ENCODE measurements at regions not wholly inside any gene's neighbourhood (a gene's known extent, or its start where the extent isn't known, plus 50 kb on each side); places are given as distances from the start of the nearest gene placed in this dataset.

GRCh38 chr22:47289336-47289985 lies 527.0 kb downstream of the TBC1D22A start:
- Histone ChIP-seq H3K27me3 (replicated peaks; ENCODE audit: control insufficient read depth, insufficient read depth, low read length) (no peaks in the 10 kb centered on the region), H3K36me3 (ENCODE audit: control insufficient read depth, insufficient read depth, low read length) (no peaks in the 10 kb centered on the region), H3K4me3 (replicated peaks; ENCODE audit: low read depth, low read length) (no peak overlapping the region)
- no peak for DNase-seq (ENCODE audit: extremely low read depth, insufficient read length)
- TF ChIP-seq CTCF (IDR thresholded peaks at IDR 0.05; ENCODE audit: insufficient read depth, low read length, poor library complexity, severe bottlenecking) = no peak

GRCh38 chr22:47288680-47289079 lies 526.2 kb downstream of the TBC1D22A start:
- Histone ChIP-seq H3K4me3 (replicated peaks; ENCODE audit: low read depth, low read length) (no peak overlapping the region), H3K27me3 (replicated peaks; ENCODE audit: control insufficient read depth, insufficient read depth, low read length) (no peaks in the 10 kb centered on the region), H3K36me3 (ENCODE audit: control insufficient read depth, insufficient read depth, low read length) (no peaks in the 10 kb centered on the region)
- no peak for DNase-seq (ENCODE audit: extremely low read depth, insufficient read length)
- TF ChIP-seq CTCF (IDR thresholded peaks at IDR 0.05; ENCODE audit: insufficient read depth, low read length, poor library complexity, severe bottlenecking) = no peak

GRCh38 chr22:47287516-47287915 lies 525.1 kb downstream of the TBC1D22A start:
- no peak for TF ChIP-seq CTCF (IDR thresholded peaks at IDR 0.05; ENCODE audit: insufficient read depth, low read length, poor library complexity, severe bottlenecking)
- Histone ChIP-seq H3K27me3 (replicated peaks; ENCODE audit: control insufficient read depth, insufficient read depth, low read length) (no peaks in the 10 kb centered on the region), H3K4me3 (replicated peaks; ENCODE audit: low read depth, low read length) (no peak overlapping the region), H3K36me3 (ENCODE audit: control insufficient read depth, insufficient read depth, low read length) (no peaks in the 10 kb centered on the region)
- no peak for DNase-seq (ENCODE audit: extremely low read depth, insufficient read length)

- no peak for DNase-seq (ENCODE audit: extremely low read depth, insufficient read length)
- no peaks in the 10 kb centered on the region for H3K27me3 ChIP-seq (replicated peaks; ENCODE audit: control insufficient read depth, insufficient read depth, low read length)
- TF ChIP-seq CTCF (IDR thresholded peaks at IDR 0.05; ENCODE audit: insufficient read depth, low read length, poor library complexity, severe bottlenecking) = no peak
Observed at GRCh38 chr22:47286590-47286989, 524.1 kb downstream of the TBC1D22A start.

GRCh38 chr22:47285981-47286380 lies 523.5 kb downstream of the TBC1D22A start:
- no peak overlapping the region for H3K4me3 ChIP-seq (replicated peaks; ENCODE audit: low read depth, low read length)
- H3K27me3 ChIP-seq (replicated peaks; ENCODE audit: control insufficient read depth, insufficient read depth, low read length) = no peaks in the 10 kb centered on the region
- TF ChIP-seq CTCF (IDR thresholded peaks at IDR 0.05; ENCODE audit: insufficient read depth, low read length, poor library complexity, severe bottlenecking) = no peak
- DNase-seq (ENCODE audit: extremely low read depth, insufficient read length) = no peak
- H3K36me3 ChIP-seq (ENCODE audit: control insufficient read depth, insufficient read depth, low read length) = no peaks in the 10 kb centered on the region

More at GRCh38 chr22:47286590-47286989, 524.1 kb downstream of the TBC1D22A start:
- Histone ChIP-seq H3K4me3 (replicated peaks; ENCODE audit: low read depth, low read length) (no peak overlapping the region), H3K36me3 (ENCODE audit: control insufficient read depth, insufficient read depth, low read length) (no peaks in the 10 kb centered on the region)

GRCh38 chr22:47284822-47285221 lies 522.4 kb downstream of the TBC1D22A start:
- no peaks in the 10 kb centered on the region for H3K27me3 ChIP-seq (replicated peaks; ENCODE audit: control insufficient read depth, insufficient read depth, low read length)
- TF ChIP-seq CTCF (IDR thresholded peaks at IDR 0.05; ENCODE audit: insufficient read depth, low read length, poor library complexity, severe bottlenecking) = no peak
- H3K36me3 ChIP-seq (ENCODE audit: control insufficient read depth, insufficient read depth, low read length) = no peaks in the 10 kb centered on the region
- no peak for DNase-seq (ENCODE audit: extremely low read depth, insufficient read length)
- H3K4me3 ChIP-seq (replicated peaks; ENCODE audit: low read depth, low read length) = no peak overlapping the region
